GM12878 (cell line): ENCODE measurements at regions not wholly inside any gene's neighbourhood (a gene's known extent, or its start where the extent isn't known, plus 50 kb on each side); places are given as distances from the start of the nearest gene placed in this dataset.

Source experiments
- EP300 ChIP-seq, 2 experiments: fragments of 150-350 bp in 1 of 2; IDR thresholded peaks; 2 replicates each; pipeline ENCODE4 v1.6.1; 2011 to 2012; ENCODE audit warnings: low read depth in 2 of 2, low read length in 2 of 2, borderline replicate concordance in 1 of 2, improper control_type of control experiment in 1 of 2, inconsistent platforms in 1 of 2; ENCODE audit not compliant: control insufficient read depth in 1 of 2
- HCFC1 ChIP-seq: fragments of 150-350 bp; IDR thresholded peaks from 2 replicates; pipeline ENCODE4 v1.6.1; 2014; ENCODE audit warnings: low read length
- IKZF1 ChIP-seq: fragments of 450-650 bp; conservative IDR thresholded peaks from 2 replicates; pipeline ENCODE4 v1.6.1; 2017; ENCODE audit warnings: antibody characterized with exemption, mild to moderate bottlenecking
- KAT2A ChIP-seq: conservative IDR thresholded peaks from 2 replicates; pipeline ENCODE4 v1.6.1; 2011; ENCODE audit warnings: low read depth, low read length; ENCODE audit not compliant: control insufficient read depth
- MEF2B ChIP-seq: fragments of 450-650 bp; IDR thresholded peaks from 2 replicates; pipeline ENCODE4 v1.6.1; 2018; ENCODE audit warnings: mild to moderate bottlenecking, moderate library complexity; ENCODE audit not compliant: partially characterized antibody, poor library complexity, severe bottlenecking
- MTA3 ChIP-seq: IDR thresholded peaks from 2 replicates; pipeline ENCODE4 v1.6.1; 2012; ENCODE audit warnings: low read length, inconsistent platforms, borderline replicate concordance
- MXI1 ChIP-seq: fragments of 150-350 bp; IDR thresholded peaks from 2 replicates; pipeline ENCODE4 v1.6.1; 2011; ENCODE audit warnings: low read depth, mild to moderate bottlenecking, inconsistent platforms, low read length, improper control_type of control experiment
- NR2C2 ChIP-seq: IDR thresholded peaks from 2 replicates; pipeline ENCODE4 v1.6.1; 2011; ENCODE audit warnings: borderline replicate concordance, low read depth; ENCODE audit not compliant: control insufficient read depth, insufficient read length
- NR2F1 ChIP-seq: fragments of 450-650 bp; conservative IDR thresholded peaks from 2 replicates; pipeline ENCODE4 v1.6.1; 2017; ENCODE audit warnings: mild to moderate bottlenecking
- POLR2A ChIP-seq: IDR thresholded peaks from 2 replicates; pipeline ENCODE4 v1.6.1; 2011; ENCODE audit warnings: low read depth, mild to moderate bottlenecking, low read length
- PRDM15 ChIP-seq: fragments of 450-650 bp; formaldehyde crosslinking; IDR thresholded peaks from 2 replicates; pipeline ENCODE4 v1.4.0; 2020; ENCODE audit warnings: mild to moderate bottlenecking, moderate library complexity
- SRF ChIP-seq, 2 experiments: IDR thresholded peaks; 2 replicates each; pipeline ENCODE4 v1.6.1; 2011; ENCODE audit warnings: low read depth in 2 of 2, low read length in 2 of 2, mild to moderate bottlenecking in 1 of 2, moderate library complexity in 1 of 2
- TAF1 ChIP-seq: IDR thresholded peaks from 2 replicates; pipeline ENCODE4 v1.6.1; 2011; ENCODE audit warnings: mild to moderate bottlenecking, low read depth, low read length, borderline replicate concordance
- ZBTB11 ChIP-seq: fragments of 450-650 bp; formaldehyde crosslinking; IDR thresholded peaks from 2 replicates; pipeline ENCODE4 v1.5.0; 2022; ENCODE audit warnings: mild to moderate bottlenecking, missing genetic modification characterization
- ZNF592 ChIP-seq: fragments of 450-650 bp; IDR thresholded peaks from 2 replicates; pipeline ENCODE4 v1.6.1; 2017; ENCODE audit warnings: mild to moderate bottlenecking, moderate library complexity
- TF ChIP-seq, protein P1 (sequence below): IDR thresholded peaks from 2 replicates; pipeline ENCODE4 v1.6.1; 2011; ENCODE audit warnings: low read depth, low read length, improper control_type of control experiment, borderline replicate concordance

DNA sequence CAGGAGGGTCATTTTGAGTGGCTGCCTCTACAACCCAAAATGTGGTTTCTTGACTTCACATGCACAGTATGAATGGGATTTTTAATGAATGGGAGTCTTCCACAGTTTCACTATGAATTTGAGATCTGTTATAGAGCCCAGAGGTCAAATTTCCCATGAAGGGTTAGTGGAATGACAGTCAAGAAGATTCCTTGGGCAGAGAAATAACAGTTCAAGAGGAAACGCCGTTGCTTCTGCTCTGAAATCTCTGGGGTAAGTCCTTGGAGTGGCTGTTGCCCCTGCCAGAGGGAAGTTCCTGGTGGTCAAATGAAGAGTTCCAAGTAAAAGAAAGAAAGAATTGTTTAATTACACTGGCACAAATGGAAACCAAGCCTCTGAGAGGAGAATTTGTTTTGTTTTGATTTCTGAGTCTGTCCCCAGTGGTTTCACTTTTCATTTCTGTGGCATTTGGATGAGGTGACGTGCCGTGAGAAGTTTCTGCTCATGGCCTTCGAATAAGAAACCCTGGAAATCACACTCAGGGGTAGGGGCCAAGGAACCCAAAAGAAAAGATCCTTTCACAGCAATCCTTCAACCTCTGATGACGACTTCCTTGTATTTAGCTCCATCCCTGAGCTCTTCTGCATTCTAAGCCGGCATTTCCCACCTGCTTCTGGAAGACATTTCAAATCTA, 77.5 kb upstream of the IL12A start (continued):
- TF ChIP-seq PRDM15 (CRISPR knock-in tag) = no peak
- no peak for TF ChIP-seq MTA3
- TF ChIP-seq HCFC1 = no peak
- no peak for TF ChIP-seq MEF2B
- no peak for TF ChIP-seq SRF (IDR thresholded peaks at IDR 0.05; ENCODE audit: low read depth in 2 of 2, low read length in 2 of 2)
- no peak for TF ChIP-seq EP300 (IDR thresholded peaks at IDR 0.05; ENCODE audit: borderline replicate concordance in 1 of 2, control insufficient read depth in 1 of 2, low read depth in 2 of 2, low read length in 2 of 2)
- TF ChIP-seq KAT2A = no peak
- no peak for TF ChIP-seq MXI1
- TF ChIP-seq IKZF1 = peak; percentile 20; the same call in 1 of the 2 replicates
- TF ChIP-seq ZNF592 = no peak
- TF ChIP-seq NR2F1 = no peak
- TF ChIP-seq ZBTB11 (CRISPR knock-in tag) = no peak
- TF ChIP-seq TAF1 = peak; percentile 24; the same call in 1 of the 2 replicates
- TF ChIP-seq, protein P1, sequence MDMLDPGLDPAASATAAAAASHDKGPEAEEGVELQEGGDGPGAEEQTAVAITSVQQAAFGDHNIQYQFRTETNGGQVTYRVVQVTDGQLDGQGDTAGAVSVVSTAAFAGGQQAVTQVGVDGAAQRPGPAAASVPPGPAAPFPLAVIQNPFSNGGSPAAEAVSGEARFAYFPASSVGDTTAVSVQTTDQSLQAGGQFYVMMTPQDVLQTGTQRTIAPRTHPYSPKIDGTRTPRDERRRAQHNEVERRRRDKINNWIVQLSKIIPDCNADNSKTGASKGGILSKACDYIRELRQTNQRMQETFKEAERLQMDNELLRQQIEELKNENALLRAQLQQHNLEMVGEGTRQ = no peak
- no peak for TF ChIP-seq NR2C2
- TF ChIP-seq POLR2A = no peak
